GM21529 (cell line): ENCODE measurements at regions not wholly inside any gene's neighbourhood (a gene's known extent, or its start where the extent isn't known, plus 50 kb on each side); places are given as distances from the start of the nearest gene placed in this dataset.

ENCODE experiments used
- ATAC-seq: cut with Tn5 transposase; IDR thresholded peaks from one replicate; pipeline ENCODE4 v1.9.1; 2021; ENCODE audit not compliant: unreplicated experiment

- no peak for ATAC-seq
These were observed 62.9 kb upstream of the PLEKHG1 start for GRCh38 chr6:150536835-150537234.

GRCh38 chr6:150537491-150537890, 62.2 kb upstream of the PLEKHG1 start:
- ATAC-seq: no peak

- no peak for ATAC-seq
These were observed 61.8 kb upstream of the PLEKHG1 start for GRCh38 chr6:150537893-150538292.

- no peak for ATAC-seq
These were observed 60.6 kb upstream of the PLEKHG1 start for GRCh38 chr6:150539111-150539510.

- ATAC-seq: no peak
These were observed 60.1 kb upstream of the PLEKHG1 start for GRCh38 chr6:150539568-150539967.

GRCh38 chr6:150541576-150541975, 58.1 kb upstream of the PLEKHG1 start:
- no peak for ATAC-seq

GRCh38 chr6:150543178-150543577, 56.5 kb upstream of the PLEKHG1 start:
- ATAC-seq: no peak

GRCh38 chr6:150544793-150545192, 54.9 kb upstream of the PLEKHG1 start:
- ATAC-seq: no peak

- no peak for ATAC-seq
These were observed 53.2 kb upstream of the PLEKHG1 start for GRCh38 chr6:150546457-150546856.

GRCh38 chr6:150547502-150548222, 52.0 kb upstream of the PLEKHG1 start:
- ATAC-seq: no peak

GRCh38 chr6:150548330-150548729, 51.4 kb upstream of the PLEKHG1 start:
- no peak for ATAC-seq

GRCh38 chr6:150549007-150549406, 50.7 kb upstream of the PLEKHG1 start:
- no peak for ATAC-seq

GRCh38 chr6:150549674-150550101, 50.0 kb upstream of the PLEKHG1 start:
- ATAC-seq: no peak
